GM12878 (cell line): ENCODE measurements at regions not wholly inside any gene's neighbourhood (a gene's known extent, or its start where the extent isn't known, plus 50 kb on each side); places are given as distances from the start of the nearest gene placed in this dataset.

Experiments used
- ATAC-seq: fragments of 200-7000 bp; cut with Tn5 transposase; 3 replicates; pipeline ENCODE4 v1.9.1; 2020; ENCODE audit warnings: mild to moderate bottlenecking, moderate library complexity
- BruUV-seq: library from RNA; stranded (reverse); fragments of 400-500 nt; replicated peaks from 2 replicates; lab custom pipeline; 2021; lab: Mats Ljungman, UMichigan
- CTCF ChIA-PET: fragments of 300-600 bp; sonication (Branson Sonifier 250); formaldehyde crosslinking; extraction: SDS; loops from one replicate; lab custom pipeline; 2021; ENCODE audit warnings: inconsistent platforms; lab: Yijun Ruan, JAX
- POLR2A ChIA-PET: fragments of 350-600 bp; formaldehyde crosslinking; extraction: SDS; loops from one replicate; lab custom pipeline; 2021; ENCODE audit warnings: inconsistent platforms; lab: Charles Lee
- RAD21 ChIA-PET: fragments of 300-600 bp; sonication (Branson Sonifier 250); formaldehyde crosslinking; loops from one replicate; lab custom pipeline; 2023; ENCODE audit warnings: antibody characterized with exemption; ENCODE audit not compliant: unreplicated experiment; lab: Charles Lee
- SMC1A ChIA-PET: fragments of 300-600 bp; sonication (Branson Sonifier 250); formaldehyde crosslinking; loops from one replicate; lab custom pipeline; 2023; ENCODE audit not compliant: unreplicated experiment, uncharacterized antibody; lab: Charles Lee
- DNase-seq: peaks from one replicate; pipeline ENCODE4 v3.0.0-alpha.2; 2011; ENCODE audit warnings: low read depth, low spot score
- FAIRE-seq: peaks from 3 replicates; lab custom pipeline; 2011; peaks lifted over from hg19 to GRCh38; lab: Jason Lieb, UNC
- H2AFZ ChIP-seq: 2 replicates; pipeline ENCODE4 v1.6.0; 2011; ENCODE audit warnings: low read depth, low read length, control low read depth; ENCODE audit not compliant: control insufficient read depth
- H3K27ac ChIP-seq: 2 replicates; pipeline ENCODE4 v1.5.1; 2011; ENCODE audit warnings: control low read depth; ENCODE audit not compliant: control insufficient read depth, insufficient read depth
- H3K27me3 ChIP-seq, 2 experiments: replicated peaks in 1 of 2; 2 replicates each; pipeline versions ENCODE4 v1.6.0 to v1.6.1; 2011; ENCODE audit warnings: low read length in 1 of 2; ENCODE audit not compliant: control insufficient read depth in 2 of 2, insufficient read depth in 2 of 2
- H3K36me3 ChIP-seq, 2 experiments: 2 replicates each; pipeline ENCODE4 v1.5.1; 2011; ENCODE audit warnings: low read length in 1 of 2; ENCODE audit not compliant: control insufficient read depth in 2 of 2, insufficient read depth in 2 of 2
- H3K4me1 ChIP-seq: 2 replicates; pipeline ENCODE4 v1.6.1; 2011; ENCODE audit warnings: mild to moderate bottlenecking, low read length, moderate library complexity, mixed read lengths; ENCODE audit not compliant: control insufficient read depth, insufficient read depth
- H3K4me2 ChIP-seq: 2 replicates; pipeline ENCODE4 v1.6.0; 2011; ENCODE audit warnings: control low read depth; ENCODE audit not compliant: control insufficient read depth, insufficient read depth
- H3K4me3 ChIP-seq: fragments of 200-600 bp; sonication (generic); 2 replicates; pipeline ENCODE4 v1.5.1; 2016
- H3K79me2 ChIP-seq: 2 replicates; pipeline ENCODE4 v1.6.0; 2011; ENCODE audit warnings: low read length; ENCODE audit not compliant: control insufficient read depth, insufficient read depth
- H3K9ac ChIP-seq: 2 replicates; pipeline ENCODE4 v1.8.0; 2011; ENCODE audit warnings: low read length, control low read depth, mixed read lengths; ENCODE audit not compliant: control insufficient read depth, insufficient read depth
- H3K9me3 ChIP-seq: replicated peaks from 3 replicates; pipeline ENCODE4 v1.5.1; 2011; ENCODE audit warnings: mild to moderate bottlenecking, low read length; ENCODE audit not compliant: control insufficient read depth, insufficient read depth
- H4K20me1 ChIP-seq: 2 replicates; pipeline ENCODE4 v1.6.0; 2011; ENCODE audit not compliant: control insufficient read depth, insufficient read depth
- BCL3 ChIP-seq: IDR thresholded peaks from 2 replicates; pipeline ENCODE4 v1.6.1; 2011; ENCODE audit warnings: borderline replicate concordance, low read depth, mild to moderate bottlenecking, moderate library complexity, low read length; ENCODE audit not compliant: insufficient read depth, poor library complexity, severe bottlenecking
- NR2C2 ChIP-seq: IDR thresholded peaks from 2 replicates; pipeline ENCODE4 v1.6.1; 2011; ENCODE audit warnings: borderline replicate concordance, low read depth; ENCODE audit not compliant: control insufficient read depth, insufficient read length
- POLR2AphosphoS2 ChIP-seq: IDR thresholded peaks from 2 replicates; pipeline ENCODE4 v1.6.1; 2011; ENCODE audit warnings: low read depth, mild to moderate bottlenecking, low read length, improper control_type of control experiment, moderate library complexity
- REST ChIP-seq: IDR thresholded peaks from 2 replicates; pipeline ENCODE4 v1.6.1; 2012; ENCODE audit warnings: mild to moderate bottlenecking, low read depth, low read length
- SRF ChIP-seq, 2 experiments: IDR thresholded peaks; 2 replicates each; pipeline ENCODE4 v1.6.1; 2011; ENCODE audit warnings: low read depth in 2 of 2, low read length in 2 of 2, mild to moderate bottlenecking in 1 of 2, moderate library complexity in 1 of 2
- STAT3 ChIP-seq: IDR thresholded peaks from 2 replicates; pipeline ENCODE4 v1.6.1; 2011; ENCODE audit warnings: low read depth, low read length, improper control_type of control experiment
- whole genome bisulfite sequencing: methylation state at CpG from one replicate; pipeline ENCODE4 v1.1.6; 2016; ENCODE audit warnings: low lambda C conversion rate; ENCODE audit not compliant: insufficient replicate concordance, insufficient coverage; ENCODE audit errors: missing lambda C conversion rate; 5-methylcytosine and 5-hydroxymethylcytosine counted together
- in situ Hi-C: fragments of 300-500 bp; cut with MboI; formaldehyde crosslinking; loops from 9 replicates; pipeline ENCODE4 v1.14.3; 2018; ENCODE audit warnings: mixed read lengths
- intact Hi-C: fragments of 100-400 bp; cut with micrococcal nuclease; formaldehyde crosslinking; loops from one replicate; pipeline ENCODE4 v1.14.2; 2022; ENCODE audit not compliant: unreplicated experiment

- H3K27ac ChIP-seq = no peak overlapping the region
- H3K27me3 ChIP-seq = peaks cover 0 to 2% of the 10 kb centered on the region in 2 experiments; a peak in 2 of 4 replicates
- 49% methylated on average over 11 of the region's 14 CpGs for WGBS
- in situ Hi-C loops = no loop called here
- TF ChIP-seq REST = no peak
- TF ChIP-seq STAT3 = no peak
- TF ChIP-seq BCL3 = no peak
- TF ChIP-seq SRF (IDR thresholded peaks at IDR 0.05; ENCODE audit: low read depth in 2 of 2, low read length in 2 of 2) = no peak
- TF ChIP-seq NR2C2 = no peak
- no peak for TF ChIP-seq POLR2AphosphoS2
- RAD21 ChIA-PET = no interaction called here
- no peak overlapping the region for H3K4me2 ChIP-seq
- FAIRE-seq (no peak), ATAC-seq (no peak), DNase-seq (no peak)
- no peaks in the 10 kb centered on the region for H4K20me1 ChIP-seq
- BruUV-seq = no TSS peak
- H3K36me3 ChIP-seq = no peaks in the 10 kb centered on the region
- H3K9ac ChIP-seq = no peak overlapping the region
- intact Hi-C loops = loop anchor here (10.0 kb wide), 1 partner anchor 279 kb away; no protein-coding TSS in a partner anchor
- CTCF ChIA-PET = no interaction called here
- no peak overlapping the region for H3K4me3 ChIP-seq
- SMC1A ChIA-PET = no interaction called here
- no peaks in the 10 kb centered on the region for H3K4me1 ChIP-seq
- no peak overlapping the region for H2AFZ ChIP-seq
- POLR2A ChIA-PET = no interaction called here
- no peaks in the 10 kb centered on the region for H3K79me2 ChIP-seq
- no peaks in the 10 kb centered on the region for H3K9me3 ChIP-seq
Measured at GRCh38 chr17:79425686-79426085, 185.2 kb downstream of the RBFOX3 start.
